ENCODE measurements at regions not wholly inside any gene's neighbourhood (a gene's known extent, or its start where the extent isn't known, plus 50 kb on each side); places are given as distances from the start of the nearest gene placed in this dataset.

DNA sequence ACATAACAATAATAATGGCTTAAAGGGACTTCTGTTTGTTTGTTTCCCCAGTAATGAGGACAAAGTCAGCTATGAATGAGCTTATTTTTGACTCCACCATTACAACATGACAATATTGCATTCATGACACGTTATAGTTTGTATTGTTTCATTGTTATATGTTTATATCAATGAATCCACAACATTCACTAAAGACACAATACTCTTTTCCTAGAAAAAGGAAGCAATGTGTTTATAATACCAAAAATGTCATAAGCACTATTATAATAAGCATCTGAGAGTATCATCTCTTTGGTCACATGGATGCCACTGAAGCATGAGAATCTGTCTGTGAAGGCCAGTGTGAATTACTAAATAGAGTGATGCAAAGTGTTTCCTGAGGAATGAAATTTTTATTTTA lies 1026.9 kb upstream of the C9orf72 start:
- no peak overlapping the region for H2AFZ ChIP-seq (ENCODE audit: low read length)
- H3K27me3 ChIP-seq (replicated peaks in 1 of 4; ENCODE audit: control insufficient read depth in 3 of 4, extremely low read depth in 1 of 4, insufficient read depth in 3 of 4, low read length in 3 of 4), result no peaks in the 10 kb centered on the region
- no peaks in the 10 kb centered on the region for H3K36me3 ChIP-seq (ENCODE audit: control insufficient read depth in 2 of 4, insufficient read depth in 4 of 4, low read length in 3 of 4)
- H4K91ac ChIP-seq (replicated peaks; ENCODE audit: insufficient read length, low read length), result no peak overlapping the region
- H4K5ac ChIP-seq (ENCODE audit: insufficient read length, low read depth, low read length), result no peak overlapping the region
- no peaks in the 10 kb centered on the region for H3K79me1 ChIP-seq (ENCODE audit: low read depth, low read length)
- no peak overlapping the region for H3K27ac ChIP-seq (ENCODE audit: low read depth, low read length)
- no peak overlapping the region for H3K14ac ChIP-seq (ENCODE audit: insufficient read length)
- no peaks in the 10 kb centered on the region for H3K4me1 ChIP-seq (replicated peaks in 1 of 4; ENCODE audit: control insufficient read depth in 3 of 4, insufficient read depth in 4 of 4, low read length in 3 of 4)
- H2BK120ac ChIP-seq (replicated peaks; ENCODE audit: low read depth, low read length), result no peak overlapping the region
- no peak overlapping the region for H4K8ac ChIP-seq (ENCODE audit: extremely low read depth, insufficient read depth, low read length)
- no peak overlapping the region for H3K4me2 ChIP-seq (ENCODE audit: insufficient read depth in 1 of 2, low read depth in 2 of 2, low read length in 2 of 2)
- H2BK5ac ChIP-seq (ENCODE audit: low read depth, low read length), result no peak overlapping the region
- H3K56ac ChIP-seq (replicated peaks; ENCODE audit: insufficient read length, low read depth, low read length), result no peak overlapping the region
- no peaks in the 10 kb centered on the region for H4K20me1 ChIP-seq (replicated peaks in 1 of 2; ENCODE audit: control insufficient read depth in 1 of 2, insufficient read depth in 2 of 2, low read length in 2 of 2)
- ChIA-PET CTCF (ENCODE audit: partially characterized antibody) (interaction anchor here (0.6 kb wide), 1 partner anchor 185 kb away, joined by 3 read pairs; no protein-coding TSS in a partner anchor), POLR2A (ENCODE audit: partially characterized antibody) (no interaction called here)
- no peak for DNase-seq (ENCODE audit: low read depth in 1 of 2, low spot score in 2 of 2)
- no peak overlapping the region for H2BK15ac ChIP-seq (ENCODE audit: low read length)
- H3K23me2 ChIP-seq (ENCODE audit: low read depth, low read length), result no peaks in the 10 kb centered on the region
- 88% methylated on average over 1 of the region's 1 CpG; no CpG with 5 or more reads in 1 of the 2 experiments for whole genome bisulfite sequencing, 2 experiments (ENCODE audit: extremely low coverage in 1 of 2, insufficient coverage in 1 of 2, insufficient read length in 1 of 2, insufficient replicate concordance in 2 of 2, low coverage in 1 of 2, low lambda C conversion rate in 2 of 2, missing lambda C conversion rate in 1 of 2)
- no peaks in the 10 kb centered on the region for H3K9me3 ChIP-seq (ENCODE audit: insufficient read depth in 2 of 2, low read depth in 1 of 2, low read length in 1 of 2)
- H3K9ac ChIP-seq (replicated peaks in 1 of 4; ENCODE audit: extremely low read depth in 1 of 4, low read depth in 3 of 4, low read length in 3 of 4), result no peak overlapping the region
- H2BK12ac ChIP-seq (ENCODE audit: low read depth, low read length), result no peak overlapping the region
- no peak overlapping the region for H3K18ac ChIP-seq (ENCODE audit: extremely low read depth, low read length)
- H2BK20ac ChIP-seq (ENCODE audit: low read length), result no peak overlapping the region
- H3K4me3 ChIP-seq (ENCODE audit: extremely low read depth in 1 of 4, insufficient read depth in 2 of 4, low read depth in 3 of 4, low read length in 4 of 4), result no peak overlapping the region
- H2AK5ac ChIP-seq (ENCODE audit: low read depth, low read length), result no peak overlapping the region
- FAIRE-seq, result no peak
- H3K23ac ChIP-seq (ENCODE audit: insufficient read length), result no peak overlapping the region
- H3K4ac ChIP-seq (replicated peaks; ENCODE audit: insufficient read length, low read depth, low read length), result no peak overlapping the region
- H3K79me2 ChIP-seq (ENCODE audit: control insufficient read depth in 1 of 2, insufficient read depth in 2 of 2, low read length in 2 of 2), result no peaks in the 10 kb centered on the region
- TF ChIP-seq CBX8 (IDR thresholded peaks at IDR 0.05; ENCODE audit: borderline replicate concordance, low read depth, low read length), result no peak
- TF ChIP-seq, protein P1, sequence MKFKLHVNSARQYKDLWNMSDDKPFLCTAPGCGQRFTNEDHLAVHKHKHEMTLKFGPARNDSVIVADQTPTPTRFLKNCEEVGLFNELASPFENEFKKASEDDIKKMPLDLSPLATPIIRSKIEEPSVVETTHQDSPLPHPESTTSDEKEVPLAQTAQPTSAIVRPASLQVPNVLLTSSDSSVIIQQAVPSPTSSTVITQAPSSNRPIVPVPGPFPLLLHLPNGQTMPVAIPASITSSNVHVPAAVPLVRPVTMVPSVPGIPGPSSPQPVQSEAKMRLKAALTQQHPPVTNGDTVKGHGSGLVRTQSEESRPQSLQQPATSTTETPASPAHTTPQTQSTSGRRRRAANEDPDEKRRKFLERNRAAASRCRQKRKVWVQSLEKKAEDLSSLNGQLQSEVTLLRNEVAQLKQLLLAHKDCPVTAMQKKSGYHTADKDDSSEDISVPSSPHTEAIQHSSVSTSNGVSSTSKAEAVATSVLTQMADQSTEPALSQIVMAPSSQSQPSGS (IDR thresholded peaks at IDR 0.05; ENCODE audit: low read length), result no peak
- TF ChIP-seq EZH2 (IDR thresholded peaks at IDR 0.05; ENCODE audit: low read depth, low read length, severe bottlenecking), result no peak
- no peak for TF ChIP-seq POLR2A (IDR thresholded peaks at IDR 0.05; ENCODE audit: control extremely low read depth in 1 of 2, low read depth in 2 of 2, low read length in 2 of 2)
- no peak for TF ChIP-seq ZNF274 (IDR thresholded peaks at IDR 0.05; ENCODE audit: borderline replicate concordance, extremely low read depth, low read length)
- TF ChIP-seq, protein P2, sequence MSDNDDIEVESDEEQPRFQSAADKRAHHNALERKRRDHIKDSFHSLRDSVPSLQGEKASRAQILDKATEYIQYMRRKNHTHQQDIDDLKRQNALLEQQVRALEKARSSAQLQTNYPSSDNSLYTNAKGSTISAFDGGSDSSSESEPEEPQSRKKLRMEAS (IDR thresholded peaks at IDR 0.05), result no peak
